Left ventricle myocardium inferior (tissue), 1 donor: ENCODE measurements at regions not wholly inside any gene's neighbourhood (a gene's known extent, or its start where the extent isn't known, plus 50 kb on each side); places are given as distances from the start of the nearest gene placed in this dataset.

Experiments used
- DNase-seq: peaks from one replicate; pipeline ENCODE4 v3.0.0-alpha.2; 2020
- H3K27ac ChIP-seq: fragments of 200-600 bp; replicated peaks from 2 replicates; pipeline ENCODE4 v1.8.0; 2021
- H3K27me3 ChIP-seq: fragments of 200-600 bp; 2 replicates; pipeline ENCODE4 v1.8.0; 2021; ENCODE audit warnings: low read depth
- H3K36me3 ChIP-seq: fragments of 200-600 bp; 2 replicates; pipeline ENCODE4 v1.8.0; 2021
- H3K4me1 ChIP-seq: fragments of 200-600 bp; 2 replicates; pipeline ENCODE4 v1.8.0; 2021
- H3K4me3 ChIP-seq: fragments of 200-600 bp; 2 replicates; pipeline ENCODE4 v1.8.0; 2021; ENCODE audit warnings: mild to moderate bottlenecking, moderate library complexity
- H3K9me3 ChIP-seq: fragments of 200-600 bp; replicated peaks from 2 replicates; pipeline ENCODE4 v1.8.0; 2021
- intact Hi-C: fragments of 100-400 bp; cut with micrococcal nuclease; formaldehyde crosslinking; loops from one replicate; pipeline ENCODE4 v1.11.0; 2022
- TF ChIP-seq, protein P1 (sequence below): fragments of 200-600 bp; IDR thresholded peaks from 2 replicates; pipeline ENCODE4 v1.8.0; 2021; ENCODE audit warnings: antibody characterized with exemption, mild to moderate bottlenecking, borderline replicate concordance
- donor health status: DM: no; HTN: yes; CAD: no; lungs with severe emphysema.

DNA sequence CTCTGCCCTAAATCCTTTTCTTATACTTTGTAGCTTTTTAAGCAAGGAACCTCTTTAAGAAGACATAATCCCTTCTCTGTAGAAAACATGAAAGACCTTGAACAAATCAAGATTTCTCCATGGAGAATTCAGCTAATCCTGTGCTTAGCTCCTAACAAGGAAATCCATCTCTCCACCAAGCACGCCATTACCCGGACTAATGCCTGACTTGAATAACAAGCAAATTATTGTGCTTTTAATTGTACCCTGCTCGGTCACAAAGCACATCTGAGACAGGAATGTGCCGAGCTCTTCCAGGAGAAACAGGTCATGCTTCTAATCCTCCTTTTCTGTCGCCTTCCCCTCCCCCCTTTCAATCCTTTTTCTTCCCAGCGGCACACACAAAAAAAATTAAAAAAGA lies 141.3 kb downstream of the PSAT1 start:
- no peak for DNase-seq
- intact Hi-C loops: no loop called here
- TF ChIP-seq, protein P1, sequence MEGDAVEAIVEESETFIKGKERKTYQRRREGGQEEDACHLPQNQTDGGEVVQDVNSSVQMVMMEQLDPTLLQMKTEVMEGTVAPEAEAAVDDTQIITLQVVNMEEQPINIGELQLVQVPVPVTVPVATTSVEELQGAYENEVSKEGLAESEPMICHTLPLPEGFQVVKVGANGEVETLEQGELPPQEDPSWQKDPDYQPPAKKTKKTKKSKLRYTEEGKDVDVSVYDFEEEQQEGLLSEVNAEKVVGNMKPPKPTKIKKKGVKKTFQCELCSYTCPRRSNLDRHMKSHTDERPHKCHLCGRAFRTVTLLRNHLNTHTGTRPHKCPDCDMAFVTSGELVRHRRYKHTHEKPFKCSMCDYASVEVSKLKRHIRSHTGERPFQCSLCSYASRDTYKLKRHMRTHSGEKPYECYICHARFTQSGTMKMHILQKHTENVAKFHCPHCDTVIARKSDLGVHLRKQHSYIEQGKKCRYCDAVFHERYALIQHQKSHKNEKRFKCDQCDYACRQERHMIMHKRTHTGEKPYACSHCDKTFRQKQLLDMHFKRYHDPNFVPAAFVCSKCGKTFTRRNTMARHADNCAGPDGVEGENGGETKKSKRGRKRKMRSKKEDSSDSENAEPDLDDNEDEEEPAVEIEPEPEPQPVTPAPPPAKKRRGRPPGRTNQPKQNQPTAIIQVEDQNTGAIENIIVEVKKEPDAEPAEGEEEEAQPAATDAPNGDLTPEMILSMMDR: no peak

DNA sequence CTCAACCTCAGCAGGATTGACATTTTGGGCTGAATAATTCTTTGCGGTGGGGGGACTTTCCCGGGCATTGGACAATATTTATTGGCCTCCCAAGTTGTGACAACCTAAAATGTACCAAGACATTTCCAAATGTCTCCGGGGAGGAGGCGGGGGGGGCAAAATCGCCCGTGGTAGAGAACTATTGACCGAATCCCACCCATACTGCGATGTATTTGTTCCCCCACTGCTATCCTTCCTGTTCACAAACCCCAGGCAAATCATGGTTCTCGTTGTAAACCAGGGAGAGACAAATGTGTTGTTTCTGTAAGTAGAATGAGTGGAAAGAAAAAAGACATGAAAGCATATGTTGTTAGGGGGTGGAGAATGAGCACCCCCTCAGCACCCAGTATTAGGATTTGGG lies 141.9 kb downstream of the PSAT1 start:
- intact Hi-C loops: no loop called here
- no peak for DNase-seq

More for the DNA sequence above, 141.3 kb downstream of the PSAT1 start:
- Histone ChIP-seq H3K27ac (no peak overlapping the region), H3K4me1 (peaks cover 5% of the 10 kb centered on the region), H3K4me3 (no peak overlapping the region), H3K27me3 (peaks cover 68% of the 10 kb centered on the region), H3K9me3 (no peaks in the 10 kb centered on the region), H3K36me3 (no peaks in the 10 kb centered on the region)

DNA sequence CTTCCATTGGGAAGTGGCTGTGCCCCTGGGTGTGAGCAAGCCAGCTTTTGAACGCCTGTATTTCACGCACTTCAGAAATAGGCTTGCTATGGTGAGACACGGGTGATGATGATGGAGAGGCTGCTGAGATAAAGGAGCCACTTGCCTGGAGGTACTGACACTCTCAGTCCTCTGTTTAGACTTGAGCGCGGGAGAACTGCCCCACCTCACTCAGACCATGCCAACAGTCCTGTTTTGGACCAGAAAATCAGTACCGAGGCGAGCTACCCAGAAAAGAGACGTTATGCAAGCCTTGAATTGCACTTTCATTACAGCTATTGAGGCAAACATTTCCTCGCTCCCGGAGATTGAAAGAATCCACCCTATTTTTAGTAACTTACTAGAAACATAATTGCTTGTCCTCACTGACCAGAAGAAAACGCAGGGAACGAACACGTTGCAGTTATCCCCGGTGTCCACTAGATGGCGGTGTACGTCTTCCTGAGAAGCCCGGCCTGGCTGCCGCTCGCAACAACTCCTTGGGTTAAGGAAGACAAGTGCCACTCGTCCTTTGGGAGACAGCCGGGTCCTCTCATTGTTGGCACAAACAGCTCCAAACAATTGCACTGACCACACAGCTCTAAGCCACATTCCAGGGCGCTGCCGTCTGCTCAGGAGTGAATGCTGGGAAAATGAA lies 142.4 kb downstream of the PSAT1 start:
- Histone ChIP-seq H3K27ac (no peak overlapping the region), H3K4me3 (peak overlapping the region; percentile 39), H3K4me1 (peaks cover 5% of the 10 kb centered on the region), H3K27me3 (peaks cover 60% of the 10 kb centered on the region), H3K36me3 (no peaks in the 10 kb centered on the region), H3K9me3 (no peaks in the 10 kb centered on the region)
- intact Hi-C loops: no loop called here
- TF ChIP-seq, protein P1: peak; percentile 92
- DNase-seq: peak; percentile 65

More for the DNA sequence above, 141.9 kb downstream of the PSAT1 start:
- Histone ChIP-seq H3K9me3 (no peaks in the 10 kb centered on the region), H3K36me3 (no peaks in the 10 kb centered on the region), H3K4me1 (peaks cover 5% of the 10 kb centered on the region), H3K27me3 (peaks cover 66% of the 10 kb centered on the region), H3K27ac (no peak overlapping the region), H3K4me3 (no peak overlapping the region)
- TF ChIP-seq, protein P1: no peak

DNA sequence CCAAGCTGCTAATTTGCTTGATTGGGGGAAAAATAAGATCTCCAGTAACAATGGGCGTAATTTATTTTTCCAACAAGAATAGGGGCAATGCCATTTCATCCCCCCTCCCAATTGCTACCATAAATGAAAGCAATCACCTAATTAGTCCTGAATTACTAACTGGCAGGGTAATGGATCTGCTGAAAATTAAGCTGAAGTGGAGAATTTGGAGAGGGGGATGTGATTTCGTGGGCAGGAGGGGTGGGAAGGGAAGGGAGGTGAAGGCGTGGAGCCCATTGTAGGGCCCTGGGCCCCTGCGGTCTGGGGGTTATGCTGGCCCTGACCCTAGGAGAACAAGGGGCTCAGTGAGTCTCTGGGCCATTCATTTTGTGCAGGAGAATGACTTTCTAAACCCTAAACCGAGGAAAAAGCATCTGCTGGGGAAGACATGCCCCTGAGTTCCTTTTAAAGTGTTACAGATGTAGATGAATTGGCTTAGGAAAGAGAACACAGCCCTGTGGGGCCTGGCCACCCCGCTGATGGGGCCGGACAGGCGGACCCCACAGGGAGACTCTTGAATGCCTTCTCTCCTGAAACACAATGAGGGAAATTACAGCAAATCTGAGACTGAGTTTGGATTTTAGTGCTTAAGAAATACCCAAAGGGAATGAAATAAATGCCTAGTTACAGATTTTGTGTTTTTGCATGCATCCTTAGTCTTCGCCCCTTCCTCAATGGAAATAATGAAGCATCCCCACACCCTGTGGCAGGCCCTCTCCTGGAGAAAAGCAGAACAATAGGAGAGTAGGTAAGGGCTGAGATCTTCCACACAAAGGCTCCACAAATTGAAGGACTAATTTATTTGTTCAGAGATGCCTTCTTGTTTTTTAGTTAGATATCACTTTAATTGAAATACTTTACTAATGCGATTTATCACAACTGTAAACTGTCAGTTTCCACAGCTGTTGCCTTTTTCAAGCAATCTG lies 143.2 kb downstream of the PSAT1 start:
- Histone ChIP-seq H3K27me3 (peaks cover 54% of the 10 kb centered on the region), H3K4me1 (peaks cover 5% of the 10 kb centered on the region), H3K27ac (no peak overlapping the region), H3K4me3 (no peak overlapping the region), H3K36me3 (no peaks in the 10 kb centered on the region), H3K9me3 (no peaks in the 10 kb centered on the region)
- TF ChIP-seq, protein P1: no peak
- DNase-seq: no peak
- intact Hi-C loops: no loop called here

DNA sequence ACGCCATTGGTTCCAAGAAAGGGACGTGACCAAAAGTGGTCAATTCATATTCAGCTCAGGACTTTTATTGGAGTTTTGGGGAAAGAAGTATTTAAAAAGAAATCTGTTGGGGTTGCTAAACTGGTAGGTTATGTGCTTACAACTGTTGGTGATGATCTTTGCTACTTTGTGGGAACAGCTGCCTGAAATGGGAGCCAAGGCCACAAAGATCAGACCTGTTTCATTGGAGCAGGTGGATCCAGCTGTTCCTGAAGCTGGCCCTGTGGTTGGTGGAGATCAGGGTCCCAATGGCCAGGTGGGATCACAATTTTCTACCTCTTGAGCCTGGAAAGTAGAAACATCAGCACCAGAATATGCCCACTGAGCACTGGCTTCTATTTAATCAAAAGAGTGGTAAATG lies 144.5 kb downstream of the PSAT1 start:
- Histone ChIP-seq H3K4me1 (peaks cover 5% of the 10 kb centered on the region), H3K27me3 (peaks cover 42% of the 10 kb centered on the region), H3K36me3 (no peaks in the 10 kb centered on the region), H3K27ac (no peak overlapping the region), H3K4me3 (no peak overlapping the region), H3K9me3 (no peaks in the 10 kb centered on the region)
- TF ChIP-seq, protein P1: no peak
- intact Hi-C loops: no loop called here
- no peak for DNase-seq
